ENCODE measurements at regions not wholly inside any gene's neighbourhood (a gene's known extent, or its start where the extent isn't known, plus 50 kb on each side); places are given as distances from the start of the nearest gene placed in this dataset.

DNA sequence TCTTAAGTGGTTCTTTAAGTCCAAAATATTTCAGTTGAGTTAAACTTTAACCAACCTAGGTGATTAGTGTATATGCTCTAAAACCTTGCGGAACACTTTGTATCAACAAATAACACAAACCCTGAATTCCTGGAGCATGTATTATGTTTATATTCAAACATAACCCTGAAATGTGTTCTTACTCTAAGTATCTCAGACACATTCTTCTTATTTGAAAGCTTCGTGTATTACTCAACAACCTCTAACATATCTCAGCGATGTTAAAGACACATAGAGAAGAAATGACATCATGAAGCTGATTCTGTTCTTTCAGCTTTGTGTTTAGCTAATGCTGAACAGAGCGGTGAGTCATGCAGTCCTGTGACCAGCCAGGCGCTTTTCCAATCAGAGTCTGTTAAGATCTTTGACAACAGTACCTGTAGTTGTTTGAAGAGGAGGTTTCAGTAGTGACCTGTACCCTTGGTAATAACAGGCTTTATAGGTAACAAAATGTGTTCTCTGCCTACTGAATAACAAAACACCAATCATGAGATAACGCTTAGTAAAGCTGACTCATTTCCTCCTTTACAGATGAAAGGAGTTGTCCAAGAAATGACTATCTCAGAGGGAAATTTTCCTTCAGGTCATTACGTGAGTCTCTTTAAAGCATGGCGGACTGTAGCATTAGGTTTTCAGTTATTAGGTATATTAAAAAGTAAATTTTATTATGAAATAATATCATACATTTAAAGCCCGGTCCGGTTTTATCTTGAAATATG lies 67.3 kb upstream of the KLF6 start (continued):
- TF ChIP-seq GABPA (IDR thresholded peaks at IDR 0.05 in 1 of 2, conservative IDR thresholded peaks at IDR 0.05 in 1 of 2) = peak in 1 of 2 donors; percentile 39
- peak; percentile 60 to 62 for TF ChIP-seq RAD21 (IDR thresholded peaks at IDR 0.05)
- peak; percentile 12 for TF ChIP-seq FOXA1 (IDR thresholded peaks at IDR 0.05)
- peak in 1 of 2 donors; percentile 73 for TF ChIP-seq EGR1 (IDR thresholded peaks at IDR 0.05; ENCODE audit: low read depth in 2 of 2)

DNA sequence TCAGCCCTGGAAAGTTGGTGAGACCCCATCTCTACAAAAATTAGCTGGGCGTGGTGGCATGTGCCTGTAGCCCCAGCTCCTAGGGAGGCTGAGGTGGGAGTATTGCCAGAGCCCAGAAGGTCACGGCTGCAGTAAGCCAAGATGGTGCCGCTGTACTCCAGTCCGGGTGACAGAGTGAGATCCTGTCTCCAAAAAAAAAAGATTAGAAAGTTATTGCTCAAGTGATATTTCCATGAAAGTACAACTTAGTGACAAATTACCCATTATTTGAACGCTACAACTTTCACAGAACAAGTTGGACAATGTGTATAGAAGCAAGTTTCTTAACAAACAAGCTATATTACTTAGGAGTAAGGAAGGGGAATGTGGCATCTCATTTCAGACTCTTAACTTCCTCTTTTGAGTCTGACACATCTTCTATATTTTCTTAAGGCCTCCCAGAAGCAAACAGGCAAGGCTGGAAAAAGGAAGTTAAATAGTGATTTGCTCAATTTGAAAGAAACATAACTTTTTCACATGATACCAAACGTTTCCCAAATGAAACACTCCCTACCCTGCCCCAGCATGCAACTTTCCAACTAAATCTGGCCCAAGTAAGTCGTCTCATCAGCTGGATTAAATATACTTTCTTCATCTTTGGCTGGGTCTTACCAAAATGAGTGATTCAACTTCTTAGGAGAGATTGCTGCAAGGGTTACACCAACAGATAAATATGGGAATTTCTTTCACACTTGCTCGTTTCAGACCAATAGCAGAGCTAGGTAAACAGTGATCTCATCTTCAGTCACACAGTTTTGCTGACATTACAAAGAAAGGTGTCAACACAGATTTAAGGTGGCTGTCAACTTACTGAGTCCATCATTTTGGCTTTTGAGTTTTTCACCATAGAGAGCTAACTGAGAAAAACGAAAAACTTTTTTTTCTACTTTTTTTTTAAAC lies 66.3 kb upstream of the KLF6 start:
- H3K9me3 ChIP-seq (ENCODE audit: control insufficient read depth in 4 of 4, low read length in 3 of 4) = no peaks in the 10 kb centered on the region
- peaks cover 0 to 19% (median 4%) of the 10 kb centered on the region in 4 donors for H3K4me1 ChIP-seq (ENCODE audit: control insufficient read depth in 4 of 4, insufficient read depth in 4 of 4, low read length in 3 of 4)
- WGBS = 68% methylated on average over 9 of the region's 9 CpGs
- H3K9ac ChIP-seq (ENCODE audit: low read depth in 1 of 2, low read length in 2 of 2) = peak overlapping the region in 1 of 2 donors; percentile 75
- H3K36me3 ChIP-seq (ENCODE audit: control insufficient read depth in 4 of 4, insufficient read depth in 3 of 4, low read depth in 1 of 4, low read length in 3 of 4) = no peaks in the 10 kb centered on the region
- H3K4me3 ChIP-seq (ENCODE audit: low read depth in 1 of 3, low read length in 3 of 3) = no peak overlapping the region
- no peaks in the 10 kb centered on the region for H3K27me3 ChIP-seq (ENCODE audit: control insufficient read depth in 4 of 4, insufficient read depth in 4 of 4, low read length in 3 of 4)
- no peak for TF ChIP-seq TAF1 (conservative IDR thresholded peaks at IDR 0.05)
- TF ChIP-seq HNF4G (IDR thresholded peaks at IDR 0.05) = no peak
- TF ChIP-seq GABPA (IDR thresholded peaks at IDR 0.05 in 1 of 2, conservative IDR thresholded peaks at IDR 0.05 in 1 of 2) = no peak
- TF ChIP-seq, protein P1, sequence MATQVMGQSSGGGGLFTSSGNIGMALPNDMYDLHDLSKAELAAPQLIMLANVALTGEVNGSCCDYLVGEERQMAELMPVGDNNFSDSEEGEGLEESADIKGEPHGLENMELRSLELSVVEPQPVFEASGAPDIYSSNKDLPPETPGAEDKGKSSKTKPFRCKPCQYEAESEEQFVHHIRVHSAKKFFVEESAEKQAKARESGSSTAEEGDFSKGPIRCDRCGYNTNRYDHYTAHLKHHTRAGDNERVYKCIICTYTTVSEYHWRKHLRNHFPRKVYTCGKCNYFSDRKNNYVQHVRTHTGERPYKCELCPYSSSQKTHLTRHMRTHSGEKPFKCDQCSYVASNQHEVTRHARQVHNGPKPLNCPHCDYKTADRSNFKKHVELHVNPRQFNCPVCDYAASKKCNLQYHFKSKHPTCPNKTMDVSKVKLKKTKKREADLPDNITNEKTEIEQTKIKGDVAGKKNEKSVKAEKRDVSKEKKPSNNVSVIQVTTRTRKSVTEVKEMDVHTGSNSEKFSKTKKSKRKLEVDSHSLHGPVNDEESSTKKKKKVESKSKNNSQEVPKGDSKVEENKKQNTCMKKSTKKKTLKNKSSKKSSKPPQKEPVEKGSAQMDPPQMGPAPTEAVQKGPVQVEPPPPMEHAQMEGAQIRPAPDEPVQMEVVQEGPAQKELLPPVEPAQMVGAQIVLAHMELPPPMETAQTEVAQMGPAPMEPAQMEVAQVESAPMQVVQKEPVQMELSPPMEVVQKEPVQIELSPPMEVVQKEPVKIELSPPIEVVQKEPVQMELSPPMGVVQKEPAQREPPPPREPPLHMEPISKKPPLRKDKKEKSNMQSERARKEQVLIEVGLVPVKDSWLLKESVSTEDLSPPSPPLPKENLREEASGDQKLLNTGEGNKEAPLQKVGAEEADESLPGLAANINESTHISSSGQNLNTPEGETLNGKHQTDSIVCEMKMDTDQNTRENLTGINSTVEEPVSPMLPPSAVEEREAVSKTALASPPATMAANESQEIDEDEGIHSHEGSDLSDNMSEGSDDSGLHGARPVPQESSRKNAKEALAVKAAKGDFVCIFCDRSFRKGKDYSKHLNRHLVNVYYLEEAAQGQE (IDR thresholded peaks at IDR 0.05) = no peak
- no peak for TF ChIP-seq RXRA (IDR thresholded peaks at IDR 0.05)
- TF ChIP-seq, protein P2, sequence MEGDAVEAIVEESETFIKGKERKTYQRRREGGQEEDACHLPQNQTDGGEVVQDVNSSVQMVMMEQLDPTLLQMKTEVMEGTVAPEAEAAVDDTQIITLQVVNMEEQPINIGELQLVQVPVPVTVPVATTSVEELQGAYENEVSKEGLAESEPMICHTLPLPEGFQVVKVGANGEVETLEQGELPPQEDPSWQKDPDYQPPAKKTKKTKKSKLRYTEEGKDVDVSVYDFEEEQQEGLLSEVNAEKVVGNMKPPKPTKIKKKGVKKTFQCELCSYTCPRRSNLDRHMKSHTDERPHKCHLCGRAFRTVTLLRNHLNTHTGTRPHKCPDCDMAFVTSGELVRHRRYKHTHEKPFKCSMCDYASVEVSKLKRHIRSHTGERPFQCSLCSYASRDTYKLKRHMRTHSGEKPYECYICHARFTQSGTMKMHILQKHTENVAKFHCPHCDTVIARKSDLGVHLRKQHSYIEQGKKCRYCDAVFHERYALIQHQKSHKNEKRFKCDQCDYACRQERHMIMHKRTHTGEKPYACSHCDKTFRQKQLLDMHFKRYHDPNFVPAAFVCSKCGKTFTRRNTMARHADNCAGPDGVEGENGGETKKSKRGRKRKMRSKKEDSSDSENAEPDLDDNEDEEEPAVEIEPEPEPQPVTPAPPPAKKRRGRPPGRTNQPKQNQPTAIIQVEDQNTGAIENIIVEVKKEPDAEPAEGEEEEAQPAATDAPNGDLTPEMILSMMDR (IDR thresholded peaks at IDR 0.05; ENCODE audit: low read depth, low read length, missing input control) = no peak
- no peak for TF ChIP-seq HNF4A (conservative IDR thresholded peaks at IDR 0.05)
- no peak for TF ChIP-seq ZBTB33 (IDR thresholded peaks at IDR 0.05)
- peak in 1 of 2 donors; percentile 10 for TF ChIP-seq RAD21 (IDR thresholded peaks at IDR 0.05)
- TF ChIP-seq, protein P3, sequence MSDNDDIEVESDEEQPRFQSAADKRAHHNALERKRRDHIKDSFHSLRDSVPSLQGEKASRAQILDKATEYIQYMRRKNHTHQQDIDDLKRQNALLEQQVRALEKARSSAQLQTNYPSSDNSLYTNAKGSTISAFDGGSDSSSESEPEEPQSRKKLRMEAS (IDR thresholded peaks at IDR 0.05) = peak; percentile 30
- no peak for DNase-seq (ENCODE audit: low spot score)
- peak overlapping the region; percentile 73 to 81 for H3K27ac ChIP-seq (ENCODE audit: low read depth in 1 of 2, low read length in 2 of 2)

Data from liver (tissue), 8 donors.